H1 (cell line): ENCODE measurements at regions not wholly inside any gene's neighbourhood (a gene's known extent, or its start where the extent isn't known, plus 50 kb on each side); places are given as distances from the start of the nearest gene placed in this dataset.

Experiments used
- CHD1 ChIP-seq: IDR thresholded peaks from 2 replicates; pipeline ENCODE4 v1.6.1; 2012; ENCODE audit warnings: low read depth, low read length, improper control_type of control experiment
- CHD7 ChIP-seq: fragments of 300-600 bp; sonication (generic); IDR thresholded peaks from 2 replicates; pipeline ENCODE4 v1.7.1; 2012; ENCODE audit warnings: low read length, moderate library complexity, mild to moderate bottlenecking, inconsistent platforms; ENCODE audit not compliant: insufficient replicate concordance
- HDAC6 ChIP-seq: IDR thresholded peaks from one replicate; pipeline ENCODE4 v1.7.1; 2012; ENCODE audit warnings: low read depth, mild to moderate bottlenecking, inconsistent platforms, low read length, moderate library complexity
- MAX ChIP-seq: IDR thresholded peaks from 2 replicates; pipeline ENCODE4 v1.6.1; 2012; ENCODE audit warnings: inconsistent platforms
- NANOG ChIP-seq: IDR thresholded peaks from 2 replicates; pipeline ENCODE4 v1.6.1; 2011; ENCODE audit warnings: low read length, low read depth, mild to moderate bottlenecking, inconsistent platforms; ENCODE audit not compliant: insufficient read depth, poor library complexity, severe bottlenecking
- PHF8 ChIP-seq: fragments of 200-600 bp; sonication (generic); conservative IDR thresholded peaks from 2 replicates; pipeline ENCODE4 v1.7.1; 2012; ENCODE audit warnings: low read depth, mild to moderate bottlenecking, inconsistent platforms, low read length, moderate library complexity
- RFX5 ChIP-seq: IDR thresholded peaks from 2 replicates; pipeline ENCODE4 v1.6.1; 2011; ENCODE audit warnings: low read depth, low read length, improper control_type of control experiment, borderline replicate concordance
- SIN3A ChIP-seq, 2 experiments: IDR thresholded peaks in 1 of 2; conservative IDR thresholded peaks in 1 of 2; 2 replicates each; pipeline ENCODE4 v1.6.1; 2011 to 2012; ENCODE audit warnings: low read length in 2 of 2, improper control_type of control experiment in 1 of 2, low read depth in 1 of 2, mild to moderate bottlenecking in 1 of 2
- SP1 ChIP-seq: IDR thresholded peaks from 2 replicates; pipeline ENCODE4 v1.6.1; 2011; ENCODE audit warnings: low read depth, low read length

- TF ChIP-seq CHD7 (no peak), PHF8 (no peak), SIN3A (conservative IDR thresholded peaks at IDR 0.05 in 1 of 2, IDR thresholded peaks at IDR 0.05 in 1 of 2; ENCODE audit: low read depth in 1 of 2, low read length in 2 of 2) (no peak), MAX (no peak), CHD1 (no peak), NANOG (no peak), HDAC6 (no peak), SP1 (no peak), RFX5 (no peak)
These were observed 321.8 kb downstream of the ZNF248 start (continued) for GRCh38 chr10:37535459-37536246.
